IPS DF 19.7 (cell line): ENCODE measurements at regions not wholly inside any gene's neighbourhood (a gene's known extent, or its start where the extent isn't known, plus 50 kb on each side); places are given as distances from the start of the nearest gene placed in this dataset.

ENCODE experiments used
- DNase-seq: peaks from one replicate; pipeline ENCODE4 v3.0.0-alpha.2; 2013; ENCODE audit warnings: low read depth, low spot score

- no peak for DNase-seq
These were observed 192.3 kb downstream of the MZT1 start for GRCh38 chr13:72534951-72535640.

GRCh38 chr13:72530471-72530870 lies 197.0 kb downstream of the MZT1 start:
- no peak for DNase-seq

GRCh38 chr13:72527333-72527732 lies 200.1 kb downstream of the MZT1 start:
- DNase-seq = no peak

- DNase-seq = no peak
These were observed 203.8 kb downstream of the MZT1 start for GRCh38 chr13:72523593-72523992.

- no peak for DNase-seq
These were observed 204.4 kb downstream of the MZT1 start for GRCh38 chr13:72523049-72523448.

- DNase-seq = no peak
These were observed 205.3 kb downstream of the MZT1 start for GRCh38 chr13:72521940-72522661.

GRCh38 chr13:72514146-72514545 lies 213.3 kb downstream of the MZT1 start:
- DNase-seq = no peak

- no peak for DNase-seq
These were observed 219.0 kb downstream of the MZT1 start for GRCh38 chr13:72508392-72508791.

- DNase-seq = no peak
These were observed 219.8 kb downstream of the MZT1 start for GRCh38 chr13:72507416-72508199.

GRCh38 chr13:72506706-72507105 lies 220.7 kb downstream of the MZT1 start:
- DNase-seq = no peak

- no peak for DNase-seq
These were observed 222.1 kb downstream of the MZT1 start for GRCh38 chr13:72505376-72505775.

GRCh38 chr13:72504131-72504841 lies 223.1 kb downstream of the MZT1 start:
- no peak for DNase-seq

GRCh38 chr13:72500851-72501250 lies 226.6 kb downstream of the MZT1 start:
- no peak for DNase-seq

GRCh38 chr13:72495681-72496080 lies 231.7 kb downstream of the MZT1 start:
- no peak for DNase-seq

- no peak for DNase-seq
These were observed 237.7 kb downstream of the MZT1 start for GRCh38 chr13:72489751-72490150.

- no peak for DNase-seq
These were observed 254.1 kb downstream of the MZT1 start for GRCh38 chr13:72473321-72473720.

- no peak for DNase-seq
These were observed 257.5 kb downstream of the MZT1 start for GRCh38 chr13:72469906-72470305.

- no peak for DNase-seq
These were observed 263.9 kb downstream of the MZT1 start for GRCh38 chr13:72463561-72463960.

- no peak for DNase-seq
These were observed 264.7 kb downstream of the MZT1 start for GRCh38 chr13:72462726-72463125.

GRCh38 chr13:72462166-72462565 lies 265.3 kb downstream of the MZT1 start:
- DNase-seq = no peak

- no peak for DNase-seq
These were observed 268.7 kb downstream of the MZT1 start for GRCh38 chr13:72458701-72459100.

GRCh38 chr13:72457151-72457550 lies 270.3 kb downstream of the MZT1 start:
- DNase-seq = no peak
